Psoas muscle (tissue), 7 donors: ENCODE measurements at regions not wholly inside any gene's neighbourhood (a gene's known extent, or its start where the extent isn't known, plus 50 kb on each side); places are given as distances from the start of the nearest gene placed in this dataset.

Experiments
- ATAC-seq, 4 donors: fragments of 200-7000 bp; cut with Tn5 transposase; one replicate each; pipeline ENCODE4 v1.9.1; 2020; ENCODE audit warnings: moderate library complexity in 3 of 4, mild to moderate bottlenecking in 2 of 4
- DNase-seq, 2 donors: peaks; one replicate each; pipeline ENCODE4 v3.0.0-alpha.2; 2020
- H3K27ac ChIP-seq: fragments of 200-600 bp; one replicate; pipeline ENCODE4 v1.8.0; 2022
- H3K27me3 ChIP-seq, 3 donors: fragments of 200-600 bp in 1 of 3; one replicate each; pipeline versions ENCODE4 v1.6.1 to v1.8.0; 2013 to 2022; ENCODE audit warnings: low read length in 2 of 3, mild to moderate bottlenecking in 2 of 3, moderate library complexity in 1 of 3; ENCODE audit not compliant: insufficient read depth in 3 of 3
- H3K36me3 ChIP-seq, 2 donors: fragments of 200-600 bp in 1 of 2; one replicate each; pipeline versions ENCODE4 v1.6.1 to v1.8.0; 2013 to 2022; ENCODE audit warnings: low read depth in 1 of 2, mild to moderate bottlenecking in 1 of 2, moderate library complexity in 1 of 2; ENCODE audit not compliant: insufficient read depth in 1 of 2
- H3K4me1 ChIP-seq: fragments of 200-600 bp; one replicate; pipeline ENCODE4 v1.8.0; 2022
- H3K4me3 ChIP-seq: fragments of 200-600 bp; one replicate; pipeline ENCODE4 v1.8.0; 2022; ENCODE audit warnings: mild to moderate bottlenecking
- H3K9me3 ChIP-seq: fragments of 200-600 bp; one replicate; pipeline ENCODE4 v1.8.0; 2022
- CTCF ChIP-seq: fragments of 200-600 bp; IDR thresholded peaks from one replicate; pipeline ENCODE4 v1.8.0; 2022; ENCODE audit warnings: antibody characterized with exemption
- WGBS, 3 donors: extraction: QIAGEN DNeasy Blood & Tissue Kit; methylation state at CpG; one replicate each; pipeline versions ENCODE4 v1.1.6 to v1.1.7; 2013; 5-methylcytosine and 5-hydroxymethylcytosine counted together
- intact Hi-C, 2 donors: fragments of 100-400 bp; cut with DNase I; formaldehyde crosslinking; loops; one replicate each; pipeline versions ENCODE4 v1.11.0 to v1.14.2; 2022
- donor health status: healthy with polysubstance abuse.
- donor health status: DM: no; HTN: no; CAD: no; lungs with moderate emphysema.
- donor health status: Bipolar disorder and iron deficiency.
- donor health status: healthy.
- donor health status: DM: yes; HTN: yes; CAD: no.
- donor health status: DM: no; HTN: no; CAD: no.
- donor health status: DM: yes; HTN: yes; CAD: no.

GRCh38 chr7:25762511-25763462 is 389.2 kb upstream of the NFE2L3 start:
- TF ChIP-seq CTCF: no peak
- Histone ChIP-seq H3K27ac (no peak overlapping the region), H3K4me1 (peaks cover 39% of the 10 kb centered on the region), H3K4me3 (no peak overlapping the region), H3K27me3 (no peaks in the 10 kb centered on the region), H3K9me3 (no peaks in the 10 kb centered on the region), H3K36me3 (no peaks in the 10 kb centered on the region)
- ATAC-seq: no peak
- no peak for DNase-seq
- WGBS, 3 donors: 57 to 65% (median 64%) methylated on average over 12 of the region's 12 CpGs
- intact Hi-C loops: no loop called here

GRCh38 chr7:25763463-25763860 is 388.5 kb upstream of the NFE2L3 start:
- Histone ChIP-seq H3K4me1 (peaks cover 34% of the 10 kb centered on the region), H3K9me3 (no peaks in the 10 kb centered on the region), H3K27me3 (no peaks in the 10 kb centered on the region), H3K36me3 (no peaks in the 10 kb centered on the region), H3K4me3 (no peak overlapping the region), H3K27ac (no peak overlapping the region)
- no peak for TF ChIP-seq CTCF
- ATAC-seq (no peak), DNase-seq (no peak)
- intact Hi-C loops: no loop called here
- 60 to 69% (median 65%) methylated on average over 3 of the region's 3 CpGs for WGBS, 3 donors

- no peaks in the 10 kb centered on the region for H3K9me3 ChIP-seq
- peaks cover 30% of the 10 kb centered on the region for H3K4me1 ChIP-seq
- H3K27me3 ChIP-seq: no peaks in the 10 kb centered on the region
- TF ChIP-seq CTCF: no peak
- H3K27ac ChIP-seq: peak overlapping the region; percentile 73
- DNase-seq (no peak), ATAC-seq (peak in 3 of 4 donors; percentile 28 to 40 (median 38))
- H3K36me3 ChIP-seq: no peaks in the 10 kb centered on the region
- H3K4me3 ChIP-seq: no peak overlapping the region
- WGBS, 3 donors: 49 to 63% (median 51%) methylated on average over 2 of the region's 2 CpGs
- intact Hi-C loops: no loop called here
These were observed 386.8 kb upstream of the NFE2L3 start for GRCh38 chr7:25765110-25765655.

- no peaks in the 10 kb centered on the region for H3K36me3 ChIP-seq
- H3K27me3 ChIP-seq: no peaks in the 10 kb centered on the region
- H3K27ac ChIP-seq: peak overlapping the region; percentile 69
- DNase-seq (no peak), ATAC-seq (no peak)
- H3K4me1 ChIP-seq: peaks cover 29% of the 10 kb centered on the region
- no peaks in the 10 kb centered on the region for H3K9me3 ChIP-seq
- no peak overlapping the region for H3K4me3 ChIP-seq
- WGBS, 3 donors: 32 to 42% (median 34%) methylated on average over 4 of the region's 4 CpGs
- intact Hi-C loops: no loop called here
- no peak for TF ChIP-seq CTCF
These were observed 381.8 kb upstream of the NFE2L3 start for GRCh38 chr7:25770235-25770634.
